ENCODE measurements at regions not wholly inside any gene's neighbourhood (a gene's known extent, or its start where the extent isn't known, plus 50 kb on each side); places are given as distances from the start of the nearest gene placed in this dataset.

- Mint-ChIP-seq H3K36me3 (ENCODE audit: low read depth) (no peaks in the 10 kb centered on the region), H3K27ac (no peak overlapping the region), H3K4me3 (no peak overlapping the region), H3K4me1 (peaks cover 3% of the 10 kb centered on the region), H3K9me3 (no peaks in the 10 kb centered on the region), H3K27me3 (ENCODE audit: insufficient read depth, low read depth, poor library complexity) (no peaks in the 10 kb centered on the region)
- Histone ChIP-seq H2AFZ (no peak overlapping the region), H3K36me3 (ENCODE audit: insufficient read depth) (no peaks in the 10 kb centered on the region), H3K27me3 (ENCODE audit: insufficient read depth) (no peaks in the 10 kb centered on the region), H3K4me3 (no peak overlapping the region), H3K4me2 (no peak overlapping the region), H3F3A (replicated peaks; ENCODE audit: low read depth) (no peaks in the 10 kb centered on the region), H3K9me2 (ENCODE audit: insufficient read depth) (no peaks in the 10 kb centered on the region), H3K27ac (ENCODE audit: low read depth) (no peak overlapping the region), H3K79me2 (replicated peaks; ENCODE audit: insufficient read depth) (no peaks in the 10 kb centered on the region), H3K4me1 (ENCODE audit: insufficient read depth) (no peaks in the 10 kb centered on the region), H4K20me1 (replicated peaks; ENCODE audit: insufficient read depth) (no peaks in the 10 kb centered on the region)
- ATAC-seq (no peak), DNase-seq (ENCODE audit: low spot score) (no peak)
- no peak for TF ChIP-seq POLR2AphosphoS5 (IDR thresholded peaks at IDR 0.05; ENCODE audit: low read depth)
- no peak for TF ChIP-seq CREB1 (CRISPR knock-in tag; IDR thresholded peaks at IDR 0.05; ENCODE audit: low read depth)
- TF ChIP-seq EZH2phosphoT487 (IDR thresholded peaks at IDR 0.05; ENCODE audit: unreplicated experiment) = no peak
- no peak for TF ChIP-seq CTCF (conservative IDR thresholded peaks at IDR 0.05; ENCODE audit: low read depth in 2 of 2)
- no peak for TF ChIP-seq JUNB (IDR thresholded peaks at IDR 0.05; ENCODE audit: unreplicated experiment)
- no peak for TF ChIP-seq ZNF114 (CRISPR knock-in tag; IDR thresholded peaks at IDR 0.05)
- no peak for TF ChIP-seq EZH2 (IDR thresholded peaks at IDR 0.05; ENCODE audit: low read depth, unreplicated experiment)
- TF ChIP-seq REST (IDR thresholded peaks at IDR 0.05; ENCODE audit: unreplicated experiment) = no peak
- TF ChIP-seq ZNF331 (CRISPR knock-in tag; IDR thresholded peaks at IDR 0.05; ENCODE audit: low read depth) = no peak
- no peak for TF ChIP-seq NANOG (IDR thresholded peaks at IDR 0.05; ENCODE audit: borderline replicate concordance)
- no peak for TF ChIP-seq ZNF462 (CRISPR knock-in tag; IDR thresholded peaks at IDR 0.05)
- TF ChIP-seq STAT1 (IDR thresholded peaks at IDR 0.05; ENCODE audit: unreplicated experiment) = no peak
- TF ChIP-seq ETS1 (IDR thresholded peaks at IDR 0.05) = no peak
Observed at GRCh38 chr7:18132811-18133210, 105.2 kb upstream of the PRPS1L1 start.

All from GM23338 (cell line).